ENCODE measurements at regions not wholly inside any gene's neighbourhood (a gene's known extent, or its start where the extent isn't known, plus 50 kb on each side); places are given as distances from the start of the nearest gene placed in this dataset.

DNA sequence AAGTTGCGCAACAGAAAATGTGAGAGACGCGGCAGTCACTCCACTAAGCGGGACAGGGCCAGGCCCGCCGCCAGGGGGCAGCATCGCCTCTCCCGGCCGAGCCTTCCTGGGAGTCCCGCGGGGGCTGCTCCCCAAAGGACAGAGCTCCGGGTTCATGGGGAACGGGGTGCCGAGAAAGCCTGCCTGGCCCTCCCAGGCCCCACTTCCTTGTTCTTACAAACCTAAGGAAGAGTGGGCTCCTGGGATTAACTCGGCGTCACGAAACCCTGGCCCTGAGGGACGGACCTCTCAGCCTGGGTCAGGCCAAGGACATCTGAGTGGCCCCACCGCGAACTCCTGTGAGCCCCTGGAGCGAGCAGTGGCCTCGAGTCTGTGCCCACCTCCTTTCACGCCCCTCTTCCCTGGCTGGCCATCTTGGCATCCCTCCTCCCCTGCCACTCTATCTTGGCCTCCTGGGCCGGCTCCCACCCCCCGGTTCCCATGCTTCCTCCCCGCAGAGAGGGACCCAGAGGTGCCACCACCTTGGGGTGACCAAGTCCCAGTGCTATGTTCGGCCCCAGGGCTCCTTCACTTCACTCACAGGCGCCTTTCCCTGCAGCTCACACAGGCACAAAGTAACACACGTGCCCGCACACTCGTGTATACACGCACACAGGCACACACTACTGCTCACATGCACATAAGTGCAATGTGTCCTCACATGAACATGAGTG, 99.9 kb upstream of the FGF3 start:
- DNase-seq, result peak; percentile 27

DNA sequence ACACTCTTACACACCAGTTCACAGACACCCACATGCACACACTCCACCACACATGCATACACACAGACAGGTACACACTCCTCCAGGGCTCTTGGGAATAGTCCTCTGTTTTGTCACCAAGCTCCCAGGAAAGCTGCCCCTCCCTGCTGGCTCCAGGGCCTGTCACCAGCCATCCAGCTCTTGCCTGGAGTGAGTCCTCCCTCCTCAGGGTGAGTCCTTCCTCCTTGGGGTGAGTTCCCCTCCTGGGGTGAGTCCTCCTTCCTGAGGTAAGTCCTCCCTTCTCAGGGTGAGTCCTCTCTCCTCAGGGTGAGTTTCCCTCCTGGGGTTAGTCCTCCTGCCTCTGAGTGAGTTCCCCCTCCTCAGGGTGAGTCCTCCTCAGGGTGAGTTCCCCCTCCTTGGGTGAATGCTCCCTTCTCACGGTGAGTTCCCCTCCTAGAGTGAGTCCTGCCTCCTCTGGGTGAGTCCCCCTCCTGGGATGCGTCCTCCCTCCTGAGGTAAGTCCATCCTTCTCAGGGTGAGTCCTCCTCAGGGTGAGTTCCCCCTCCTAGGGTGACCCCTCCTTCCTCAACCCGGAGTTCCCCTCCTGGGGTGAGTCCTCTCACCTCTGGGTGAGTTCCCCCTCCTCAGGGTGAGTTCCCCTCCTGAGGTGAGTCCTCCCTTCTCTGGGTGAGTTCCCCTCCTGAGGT, 100.6 kb upstream of the FGF3 start:
- DNase-seq, result no peak

DNA sequence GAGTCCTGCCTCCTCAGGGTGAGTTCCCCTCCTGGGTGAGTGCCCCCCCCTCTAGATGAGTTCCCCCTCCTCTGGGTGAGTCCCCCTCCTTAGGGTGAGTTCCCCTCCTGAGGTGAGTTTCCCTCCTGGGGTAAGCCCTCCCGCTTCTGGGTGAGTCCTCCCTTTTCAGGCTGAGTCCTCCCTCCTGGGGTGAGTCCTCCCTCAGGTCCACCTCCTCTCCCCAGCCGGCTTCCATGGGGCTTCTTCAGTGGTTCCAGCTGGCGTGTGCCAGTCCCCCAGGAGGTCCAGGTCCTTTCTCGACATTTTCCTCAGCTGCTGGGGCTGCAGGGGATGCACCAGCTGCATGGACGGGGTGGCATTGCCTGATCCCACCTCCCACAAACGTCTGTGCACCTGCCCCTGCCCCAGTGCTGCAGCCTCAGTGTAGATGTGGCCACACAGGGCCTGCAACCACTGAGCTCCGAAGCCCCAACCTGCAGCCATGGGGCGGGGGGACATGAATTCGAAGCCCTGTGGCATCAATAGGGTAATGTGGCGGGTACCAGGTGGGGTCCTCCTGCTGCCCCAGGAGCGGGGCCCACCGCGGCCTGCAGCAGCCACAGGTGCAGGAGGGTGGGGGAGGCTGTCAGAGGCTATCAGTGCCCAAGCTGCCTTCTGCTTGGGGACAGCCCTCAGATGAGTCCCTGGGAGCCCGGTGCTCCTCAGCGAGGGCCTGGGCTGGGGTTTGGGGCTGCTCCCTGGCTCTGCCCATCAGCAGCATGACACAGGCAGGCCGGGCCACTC, 101.3 kb upstream of the FGF3 start:
- DNase-seq, result no peak

DNA sequence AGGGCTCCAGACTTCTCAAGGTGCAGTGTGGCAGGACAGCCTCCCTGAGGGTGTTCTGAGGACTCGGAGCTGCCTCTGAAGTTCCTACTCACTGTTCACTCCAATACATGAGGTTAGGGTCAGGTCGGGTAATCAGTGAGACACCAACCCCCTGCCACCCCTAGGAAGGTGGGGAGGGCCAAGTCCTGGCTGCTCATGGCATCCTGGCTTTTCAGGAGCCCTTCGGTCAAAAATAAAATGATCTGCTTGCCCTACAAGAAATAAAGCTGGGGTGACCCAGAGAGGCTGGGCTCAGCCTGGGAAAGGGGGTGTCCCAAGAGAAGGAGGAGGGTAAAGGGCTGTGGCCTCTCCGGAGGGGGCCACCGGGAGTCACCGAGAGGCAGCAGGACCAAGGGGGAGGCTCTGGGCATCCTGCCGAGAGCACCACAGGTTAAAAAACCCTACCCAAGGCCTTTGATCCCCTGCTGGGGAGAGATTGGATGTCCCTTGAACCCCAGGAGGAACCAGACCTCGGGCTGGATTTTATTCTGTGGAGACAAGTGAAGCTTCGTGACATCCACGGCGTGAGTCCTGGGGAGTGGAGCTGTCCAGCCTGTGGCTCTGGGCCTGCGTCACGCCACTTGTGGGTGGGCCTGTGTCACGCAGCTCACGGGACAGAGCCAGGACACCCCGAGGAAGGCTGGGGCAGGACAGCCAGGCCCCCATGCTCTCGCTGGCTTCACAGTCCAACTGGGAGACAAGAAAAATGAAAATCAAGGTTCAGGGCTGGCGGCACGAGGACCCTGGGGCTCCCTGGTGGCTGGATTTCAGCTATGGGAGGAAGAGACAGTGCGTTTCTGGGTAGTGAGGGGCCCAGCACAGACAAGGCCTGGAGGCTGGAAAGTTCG, 102.2 kb upstream of the FGF3 start:
- DNase-seq, result no peak

DNA sequence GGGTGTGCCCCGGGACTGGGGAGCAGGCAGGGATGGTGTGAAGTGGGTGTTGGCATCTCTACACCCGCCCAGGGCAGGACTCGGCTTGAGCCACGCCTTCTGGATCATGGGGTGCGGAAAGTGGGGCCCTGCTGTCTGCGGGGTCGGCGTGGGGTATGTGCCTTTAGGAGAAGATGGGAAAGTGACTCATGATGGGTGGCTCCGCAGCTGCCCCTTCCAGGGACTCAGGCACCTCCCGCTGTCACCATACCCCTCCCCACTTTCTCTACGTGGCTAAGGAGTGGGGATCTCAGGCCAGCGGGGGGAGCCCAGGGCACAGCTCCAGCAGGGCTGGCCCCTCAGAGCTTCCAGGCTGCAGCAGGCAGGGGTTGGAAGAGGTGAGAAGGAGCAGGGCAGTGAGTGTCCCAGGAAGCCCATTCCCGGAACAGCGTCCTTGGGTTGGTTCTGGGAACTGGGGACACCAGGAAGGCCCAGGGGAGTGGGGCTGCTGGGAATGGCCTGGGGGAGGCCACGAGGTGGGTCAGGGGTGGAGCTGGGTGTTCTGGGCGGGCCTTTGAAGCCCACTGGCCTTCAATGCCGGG, 102.9 kb upstream of the FGF3 start:
- no peak for DNase-seq

DNA sequence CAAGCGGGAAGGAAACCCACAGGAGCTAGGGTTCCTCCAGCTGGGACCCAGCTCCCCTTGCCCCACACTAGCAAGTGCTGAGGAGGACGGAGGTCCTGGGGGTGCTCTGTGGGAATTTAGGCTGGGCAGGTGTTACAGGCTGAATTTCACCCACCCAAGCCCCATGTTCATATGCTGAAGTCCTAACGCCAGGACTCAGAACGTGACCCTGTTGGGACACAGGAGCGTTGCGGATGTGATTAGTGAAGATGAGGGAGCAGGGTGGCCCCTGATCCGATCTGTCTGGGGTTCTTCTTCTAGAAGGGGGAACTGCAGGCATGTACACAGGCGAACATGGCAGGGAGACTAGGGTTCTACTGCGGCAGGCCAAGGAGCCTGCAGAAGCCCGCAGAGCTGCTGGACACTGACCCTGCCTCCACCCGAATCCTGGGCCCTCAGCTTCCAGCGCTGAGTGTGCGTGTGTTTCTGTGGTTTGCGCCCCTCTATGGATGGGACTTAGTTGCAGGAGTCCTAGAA, 103.4 kb upstream of the FGF3 start:
- no peak for DNase-seq

DNA sequence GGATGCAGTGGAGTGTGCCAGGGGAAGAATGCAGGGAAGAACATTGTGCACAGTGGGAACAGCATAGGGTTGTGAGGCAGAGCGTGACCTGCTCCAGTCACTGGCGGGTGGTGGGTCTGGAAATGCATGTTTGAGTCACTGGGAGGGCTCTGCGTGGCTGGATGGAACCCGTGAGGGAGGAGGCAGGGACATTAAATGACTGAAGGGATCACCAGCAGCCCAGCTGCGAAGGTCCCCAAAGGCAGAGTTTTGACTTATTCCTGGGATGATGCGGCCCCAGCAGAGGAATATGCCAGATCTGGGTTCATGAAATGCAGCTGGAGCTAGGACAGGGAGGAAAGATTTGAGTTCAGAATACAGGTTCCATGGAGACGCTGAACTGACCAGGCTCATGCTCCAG, 104.0 kb upstream of the FGF3 start:
- DNase-seq, result no peak

DNA sequence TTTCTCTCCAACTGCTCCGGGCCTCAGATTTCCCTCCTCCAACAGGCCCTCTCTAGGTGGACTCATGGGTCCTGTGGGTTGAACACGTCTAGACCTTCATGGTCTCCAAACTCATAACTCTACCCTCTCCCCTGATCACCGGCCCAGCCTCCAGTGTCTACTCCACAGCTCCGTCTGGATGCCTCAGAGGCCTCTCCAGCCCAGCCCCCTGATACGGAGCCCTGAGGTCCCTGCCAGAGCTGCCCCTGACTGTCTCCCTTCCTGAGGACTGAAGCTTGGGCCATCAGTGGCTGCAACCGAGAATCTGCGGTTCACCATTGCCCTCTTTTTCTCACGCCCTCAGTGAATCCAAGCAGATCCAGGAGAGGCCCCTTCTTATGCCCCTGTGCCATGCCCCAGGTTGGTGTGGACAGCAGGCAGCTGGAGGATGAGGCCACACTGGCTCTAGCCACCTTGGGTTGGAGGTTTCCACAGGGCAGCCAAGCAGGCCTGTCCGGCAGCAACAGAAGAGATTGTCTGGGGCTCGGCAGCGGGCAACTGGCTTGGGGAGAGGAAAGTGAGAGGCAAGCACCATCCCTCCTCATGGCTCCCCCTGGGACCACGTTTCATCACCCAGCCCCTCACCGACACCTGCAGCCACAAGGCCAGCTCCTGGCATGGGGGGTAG, 104.6 kb upstream of the FGF3 start:
- DNase-seq, result no peak

DNA sequence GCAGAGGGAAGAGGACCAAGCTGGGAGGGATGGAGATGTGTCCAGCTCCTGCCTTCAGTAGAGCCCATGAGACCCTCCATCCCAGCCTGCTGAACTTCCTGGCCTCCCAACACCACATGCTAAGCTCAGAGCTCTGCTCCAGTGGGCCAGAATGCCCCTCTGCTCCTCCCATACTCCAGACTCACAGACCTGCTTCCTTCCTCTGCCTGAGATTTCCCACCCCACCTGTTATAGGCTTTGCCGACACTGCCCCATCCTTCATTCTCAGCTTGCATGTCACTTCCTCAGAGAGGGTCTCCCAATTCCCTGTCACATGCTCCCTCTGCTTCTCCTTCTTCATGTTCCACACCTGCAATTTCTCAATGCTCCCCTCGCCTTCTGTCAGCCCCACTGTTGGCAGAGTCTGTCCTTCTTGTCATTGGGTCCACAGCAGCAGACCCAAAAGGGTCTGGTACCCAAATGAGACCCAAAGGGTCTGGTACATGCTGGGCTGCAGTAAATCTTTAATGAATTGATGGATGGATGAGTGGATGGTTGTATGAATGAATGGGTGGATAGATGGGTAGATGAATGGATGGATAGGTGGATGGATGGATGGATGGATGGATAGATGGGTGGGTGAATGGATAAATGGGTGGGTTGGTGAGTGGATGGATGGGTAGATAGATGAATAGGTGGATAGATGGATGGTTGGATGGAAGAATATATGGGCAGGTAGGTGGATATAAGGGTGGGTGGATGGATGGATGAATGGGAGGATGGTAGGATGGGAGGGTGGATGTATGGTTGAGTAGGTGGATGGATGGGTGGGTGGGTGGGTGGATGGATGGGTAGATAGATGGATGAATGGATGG, 105.3 kb upstream of the FGF3 start:
- DNase-seq, result no peak

DNA sequence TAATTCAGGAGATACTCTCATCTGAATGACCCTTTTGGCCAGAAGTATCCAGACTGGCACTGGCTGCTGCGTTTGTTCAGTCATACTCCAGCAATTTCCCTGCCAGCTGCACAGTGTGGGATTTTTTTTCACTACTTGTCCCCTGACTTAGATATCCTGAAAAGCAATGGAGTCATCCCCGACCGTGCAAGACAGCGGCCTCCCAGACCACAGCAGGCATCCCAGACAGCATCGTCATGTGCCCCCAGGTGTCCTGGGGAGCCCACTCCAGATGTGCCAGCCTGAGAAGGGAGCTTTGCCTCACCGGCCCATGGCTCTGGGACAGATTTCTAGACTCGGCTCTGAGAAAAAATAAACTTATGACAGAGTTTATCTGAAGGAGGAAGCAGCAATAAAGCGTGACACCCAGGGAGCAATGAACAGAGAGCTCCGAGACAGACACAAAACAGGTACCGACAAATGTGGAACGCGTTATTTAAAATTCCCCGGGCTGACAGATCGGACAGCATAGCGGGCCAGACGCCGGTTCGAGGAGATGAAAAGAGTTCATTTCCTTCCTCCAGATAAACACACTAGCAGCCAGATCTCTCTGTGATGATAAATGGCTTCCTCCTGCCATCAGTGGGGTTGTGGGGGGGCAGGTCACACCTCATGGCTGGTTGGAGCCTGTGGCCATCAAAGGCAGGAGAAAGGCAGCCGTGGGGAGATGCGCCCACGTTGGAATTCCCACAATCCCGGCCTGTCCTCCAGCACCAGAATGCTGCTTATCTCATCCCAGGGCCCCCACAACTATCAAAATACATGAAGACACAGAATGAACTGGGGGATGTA, 106.4 kb upstream of the FGF3 start:
- DNase-seq, result no peak

DNA sequence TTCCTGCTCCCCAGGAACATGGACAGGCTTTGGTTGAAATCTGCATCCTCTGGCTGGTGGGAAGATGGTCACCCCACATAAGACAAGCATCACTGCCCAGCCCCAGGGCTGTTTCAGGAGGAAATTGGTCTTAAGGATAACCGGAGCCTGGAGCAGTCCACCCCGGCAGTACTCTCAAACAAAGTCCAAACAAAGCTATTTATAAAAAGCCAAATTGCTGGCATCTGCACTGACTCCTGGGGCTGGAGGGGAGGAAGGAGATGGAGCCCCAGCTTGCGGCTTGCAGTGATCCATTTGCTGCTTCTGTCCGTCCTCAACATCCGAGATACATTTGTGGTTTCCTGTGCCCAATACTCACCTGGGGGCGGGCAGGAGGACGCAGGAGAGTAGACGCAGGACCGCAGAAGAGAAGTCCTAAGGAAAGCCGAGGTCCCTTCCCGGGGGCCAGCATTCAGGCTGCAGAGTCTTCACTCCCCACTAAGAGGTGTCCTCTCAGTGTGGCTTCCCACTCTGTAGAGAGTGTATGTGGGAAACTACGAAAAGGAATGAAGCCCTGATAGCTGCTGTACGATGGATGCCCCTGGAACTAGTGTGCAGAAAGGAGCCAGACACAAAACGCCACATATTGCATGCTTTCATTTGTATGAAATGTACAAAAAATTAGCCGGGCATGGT, 107.3 kb upstream of the FGF3 start:
- DNase-seq, result no peak

DNA sequence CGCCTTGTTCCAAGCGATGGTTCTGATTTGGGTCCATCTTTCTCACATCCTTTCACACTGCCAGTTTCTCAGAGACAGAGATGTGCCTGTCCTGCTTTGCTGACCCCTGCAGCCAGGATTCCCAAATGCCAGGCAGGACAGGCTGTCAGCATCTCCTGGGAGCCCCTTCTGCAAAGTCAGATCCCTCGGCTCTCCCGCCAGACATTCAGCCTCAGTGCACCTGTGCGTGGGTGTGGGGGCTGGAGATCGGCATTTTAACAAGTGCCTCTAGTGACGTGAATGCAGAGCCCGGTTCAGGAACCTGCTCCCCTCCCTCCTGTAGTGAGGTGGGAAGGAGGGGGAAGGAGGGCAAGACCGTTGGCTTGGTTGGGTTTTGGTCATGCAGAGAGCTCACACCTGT, 108.9 kb upstream of the FGF3 start:
- no peak for DNase-seq

DNA sequence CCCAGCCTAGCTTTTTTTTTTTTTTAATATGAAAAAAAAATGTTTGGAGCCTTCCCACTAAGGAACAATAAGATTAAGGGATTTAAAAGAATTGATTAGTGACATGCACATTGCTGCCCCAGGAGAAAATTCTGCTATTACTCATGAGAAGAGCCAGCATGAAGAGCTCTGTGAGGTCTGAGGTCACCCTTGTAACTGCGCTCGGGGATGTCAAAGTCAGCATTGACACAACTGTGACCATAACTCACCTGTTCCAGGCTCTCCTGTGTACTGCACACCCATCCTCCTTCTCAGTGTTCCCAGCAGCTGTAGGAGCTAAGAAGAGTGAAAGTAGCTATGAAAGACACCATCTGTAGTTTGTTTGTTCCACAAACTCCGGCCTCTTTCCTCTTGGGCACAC, 109.8 kb upstream of the FGF3 start:
- DNase-seq, result no peak

DNA sequence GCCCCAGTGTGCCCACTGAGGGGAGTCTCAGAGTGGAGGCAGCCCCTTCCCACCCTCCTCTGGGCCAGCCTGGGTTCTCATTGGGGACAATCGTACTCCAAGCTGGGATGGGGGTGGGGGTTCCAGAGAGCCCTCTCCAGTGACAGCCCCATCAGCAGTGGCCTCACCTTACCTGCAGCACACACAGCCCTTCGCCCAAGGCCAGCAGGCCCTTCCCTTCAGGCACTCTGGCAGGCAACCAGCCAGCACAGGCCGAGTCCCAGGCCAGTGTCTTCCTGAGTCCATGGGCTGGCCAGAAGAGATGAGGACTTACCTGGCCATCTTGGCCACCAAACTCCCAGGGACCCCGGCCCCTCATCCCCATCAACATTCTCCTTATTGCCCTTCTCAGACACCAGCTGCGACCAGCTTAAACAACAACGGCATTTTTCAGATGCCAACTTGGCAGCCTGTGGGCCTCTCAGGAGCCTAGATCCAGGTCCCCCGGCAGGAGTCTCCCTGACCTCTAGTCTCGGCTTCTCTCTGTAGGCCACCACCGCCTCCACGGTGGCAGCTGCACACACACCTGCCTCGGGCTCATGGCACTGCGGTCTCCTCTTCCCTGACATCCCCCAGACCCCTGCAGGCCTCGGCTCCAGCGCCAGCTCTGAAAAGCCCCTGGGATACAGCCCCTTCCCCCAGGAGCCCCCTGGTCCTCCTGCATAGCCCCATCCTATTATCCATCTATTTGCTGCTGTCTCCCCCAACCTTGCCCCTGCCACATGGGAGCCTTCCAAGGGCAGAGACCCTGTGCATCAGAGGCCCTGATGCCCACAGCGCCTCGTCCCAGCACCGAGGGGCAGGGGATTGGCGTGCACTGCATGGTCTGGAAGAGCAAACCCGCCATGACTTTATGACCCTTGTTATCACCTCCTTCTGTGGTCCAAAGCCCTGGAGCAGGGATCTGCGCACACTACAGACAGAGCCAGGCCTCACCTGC, 111.2 kb upstream of the FGF3 start:
- DNase-seq, result no peak

DNA sequence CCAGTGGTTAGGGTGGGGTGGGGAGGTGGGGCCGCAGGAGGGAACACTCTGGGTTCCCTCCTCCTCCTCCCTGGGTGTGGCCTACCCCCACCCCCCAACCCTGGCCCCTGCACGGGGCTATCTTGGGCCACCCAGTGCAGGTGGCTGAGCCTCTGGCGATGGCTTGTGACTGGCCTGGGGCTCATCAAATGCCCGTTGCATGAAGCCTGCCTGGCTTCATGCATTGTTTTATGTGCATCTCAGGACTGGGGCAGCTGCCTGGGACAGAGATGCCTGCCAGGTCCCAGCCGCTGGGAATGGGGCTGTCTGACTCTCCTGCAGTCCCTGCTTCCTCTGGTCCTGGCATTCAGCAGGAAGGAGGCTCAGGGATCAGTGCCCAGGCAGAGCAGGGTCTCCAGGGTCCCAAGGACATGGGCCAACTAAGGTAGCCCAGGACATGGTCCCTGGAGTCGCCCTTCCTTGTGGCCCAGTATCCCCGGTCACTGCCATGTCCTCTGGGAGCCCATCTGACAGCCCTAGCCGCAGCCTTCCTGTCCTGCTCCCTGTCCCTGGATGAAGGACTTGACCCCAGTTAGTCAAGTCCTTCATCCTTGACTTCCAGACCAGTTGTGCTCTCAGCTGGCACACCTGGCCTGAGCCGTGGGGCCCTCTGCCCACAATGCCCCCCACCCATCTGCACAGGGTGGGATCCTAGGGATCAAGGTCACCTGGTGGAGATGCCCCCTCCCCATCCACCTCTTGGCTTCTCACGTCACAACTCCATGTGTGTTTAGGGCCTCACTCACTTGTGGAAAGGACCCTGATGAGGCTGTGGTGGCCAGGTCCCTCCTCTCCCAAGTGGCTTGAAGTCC, 112.1 kb upstream of the FGF3 start:
- DNase-seq, result no peak

DNA sequence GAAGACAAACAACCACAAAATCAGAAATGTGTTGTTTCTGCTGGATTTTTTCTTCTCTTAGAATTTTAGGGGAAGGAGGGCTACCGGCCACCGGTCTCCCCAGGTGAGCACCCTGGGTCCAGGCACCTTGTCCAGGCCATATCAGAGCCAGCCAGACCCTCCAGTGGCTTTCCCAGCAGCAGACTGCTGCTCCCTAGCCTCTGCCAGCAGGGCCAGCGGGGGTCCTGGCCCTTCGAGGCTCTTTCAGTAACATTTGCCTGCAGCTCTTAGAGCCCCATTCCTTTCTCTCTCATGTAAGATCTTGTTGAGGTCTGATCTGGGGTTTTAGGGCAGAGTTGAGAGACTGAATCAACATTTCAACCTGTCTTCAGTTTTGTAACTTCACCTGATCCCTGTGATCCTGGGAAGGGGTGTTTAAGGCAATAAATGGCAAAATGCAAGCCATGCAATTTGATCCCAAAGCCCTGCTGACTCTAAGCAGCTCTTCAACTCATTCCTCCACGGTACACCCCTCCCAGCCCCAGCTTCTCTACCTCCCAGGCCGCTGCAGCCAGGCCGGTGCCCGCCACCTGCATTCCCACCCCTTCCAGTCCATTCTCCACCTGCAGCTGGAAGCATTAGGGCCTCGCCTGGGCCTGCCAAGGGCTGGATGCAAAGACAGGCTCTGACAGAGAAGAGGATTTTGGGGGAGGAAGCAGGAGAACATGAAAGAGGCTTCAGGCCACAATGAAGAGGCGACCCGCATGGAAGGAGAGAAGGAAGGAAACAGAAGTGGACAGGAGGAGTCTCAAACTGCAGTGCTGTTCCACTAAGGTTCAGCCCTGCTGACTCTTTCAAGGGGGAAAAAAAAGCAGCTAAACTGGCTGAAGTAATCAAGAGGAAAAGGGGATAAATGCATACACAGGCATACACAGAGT, 113.0 kb upstream of the FGF3 start:
- no peak for DNase-seq
